Common myeloid progenitor, CD34-positive (primary cell): ENCODE measurements at regions not wholly inside any gene's neighbourhood (a gene's known extent, or its start where the extent isn't known, plus 50 kb on each side); places are given as distances from the start of the nearest gene placed in this dataset.

Experiments
- CTCF ChIA-PET: fragments of 350-600 bp; sonication (Branson Sonifier 250); formaldehyde crosslinking; loops from one replicate; lab custom pipeline; 2021; ENCODE audit warnings: antibody characterized with exemption; lab: Charles Lee
- POLR2A ChIA-PET: fragments of 350-600 bp; sonication (Branson Sonifier 250); formaldehyde crosslinking; loops from one replicate; lab custom pipeline; 2021; ENCODE audit warnings: antibody characterized with exemption; lab: Charles Lee
- DNase-seq, 3 donors: peaks; one replicate each; pipeline versions ENCODE4 v3.0.0 to v3.0.0-alpha.2; 2013
- H3K27ac ChIP-seq, 2 experiments: 1 replicate in 1 of 2; 2 replicates in 1 of 2; pipeline ENCODE4 v1.7.0; 2013; ENCODE audit warnings: inconsistent platforms in 2 of 2, low read length in 2 of 2, mild to moderate bottlenecking in 2 of 2, low read depth in 1 of 2, moderate library complexity in 1 of 2; ENCODE audit not compliant: severe bottlenecking in 2 of 2, insufficient read depth in 1 of 2, poor library complexity in 1 of 2
- H3K27me3 ChIP-seq, 5 experiments: replicated peaks in 2 of 5; 1 replicate in 3 of 5; 2 replicates in 2 of 5; pipeline versions ENCODE4 v1.6.1 to v1.7.0; 2013; ENCODE audit warnings: low read length in 4 of 5, mild to moderate bottlenecking in 2 of 5, moderate library complexity in 2 of 5, inconsistent platforms in 1 of 5; ENCODE audit not compliant: insufficient read depth in 5 of 5, control insufficient read depth in 4 of 5
- H3K36me3 ChIP-seq, 4 experiments: 1 replicate in 2 of 4; 2 replicates in 2 of 4; pipeline versions ENCODE4 v1.6.1 to v1.7.0; 2013; ENCODE audit warnings: low read length in 3 of 4, control low read depth in 1 of 4, mild to moderate bottlenecking in 1 of 4; ENCODE audit not compliant: control insufficient read depth in 4 of 4, insufficient read depth in 4 of 4
- H3K4me1 ChIP-seq, 4 experiments: 1 replicate in 3 of 4; 2 replicates in 1 of 4; pipeline versions ENCODE4 v1.6.1 to v1.7.1; 2013; ENCODE audit warnings: low read length in 3 of 4, mild to moderate bottlenecking in 3 of 4, control low read depth in 1 of 4, inconsistent platforms in 1 of 4, moderate library complexity in 1 of 4; ENCODE audit not compliant: control insufficient read depth in 4 of 4, insufficient read depth in 4 of 4; ENCODE audit errors: control extremely low read depth in 1 of 4
- H3K4me3 ChIP-seq, 7 experiments: 1 replicate in 4 of 7; 2 replicates in 3 of 7; pipeline versions ENCODE4 v1.5.1 to v1.7.0; 2013; ENCODE audit warnings: mild to moderate bottlenecking in 7 of 7, low read length in 6 of 7, moderate library complexity in 6 of 7, inconsistent platforms in 2 of 7, low read depth in 2 of 7, control low read depth in 1 of 7; ENCODE audit not compliant: insufficient read depth in 4 of 7, control insufficient read depth in 1 of 7; ENCODE audit errors: extremely low read depth in 1 of 7
- H3K9me3 ChIP-seq, 5 experiments: 1 replicate in 4 of 5; 2 replicates in 1 of 5; pipeline versions ENCODE4 v1.6.1 to v1.7.1; 2013; ENCODE audit warnings: low read length in 4 of 5, mild to moderate bottlenecking in 2 of 5, inconsistent platforms in 1 of 5, low read depth in 1 of 5, moderate library complexity in 1 of 5; ENCODE audit not compliant: control insufficient read depth in 4 of 5, insufficient read depth in 2 of 5; ENCODE audit errors: control extremely low read depth in 1 of 5
- WGBS: methylation state at CpG from one replicate; pipeline ENCODE4 v1.1.5; 2013; ENCODE audit not compliant: insufficient coverage; 5-methylcytosine and 5-hydroxymethylcytosine counted together

DNA sequence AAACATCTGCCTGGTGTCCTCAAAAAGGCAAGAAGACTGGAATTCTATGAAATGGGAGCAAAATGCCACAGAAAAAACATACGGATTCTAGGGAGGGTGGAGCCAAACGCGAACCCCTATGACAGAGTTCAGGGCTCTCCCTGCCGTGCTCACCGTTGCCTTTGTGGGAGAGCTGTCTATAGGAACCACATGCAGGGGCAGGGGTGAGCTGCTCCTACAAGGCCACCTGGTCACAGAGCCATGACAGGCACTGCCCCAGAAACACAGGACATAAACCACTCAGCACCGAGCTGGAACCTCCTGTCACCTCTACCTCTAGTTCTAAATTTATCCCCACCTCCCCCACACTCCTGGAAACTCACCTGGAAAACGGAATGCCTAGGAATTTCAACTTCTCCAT lies 155.1 kb upstream of the ZNF32 start:
- CTCF ChIA-PET: interaction anchor here (0.5 to 1.4 kb wide), 3 partner anchors 17 to 114 kb away, joined by 3 to 4 read pairs (median 3); no protein-coding TSS in a partner anchor
- peaks cover 0 to 19% (median 15%) of the 10 kb centered on the region in 4 experiments for H3K4me1 ChIP-seq
- no peaks in the 10 kb centered on the region for H3K9me3 ChIP-seq
- no peak for DNase-seq
- POLR2A ChIA-PET: no interaction called here
- no peak overlapping the region for H3K4me3 ChIP-seq
- no peak overlapping the region for H3K27ac ChIP-seq
- WGBS: 75% methylated on average over 7 of the region's 7 CpGs
- no peaks in the 10 kb centered on the region for H3K36me3 ChIP-seq
- H3K27me3 ChIP-seq: peaks cover 0 to 84% (median 44%) of the 10 kb centered on the region in 5 experiments

DNA sequence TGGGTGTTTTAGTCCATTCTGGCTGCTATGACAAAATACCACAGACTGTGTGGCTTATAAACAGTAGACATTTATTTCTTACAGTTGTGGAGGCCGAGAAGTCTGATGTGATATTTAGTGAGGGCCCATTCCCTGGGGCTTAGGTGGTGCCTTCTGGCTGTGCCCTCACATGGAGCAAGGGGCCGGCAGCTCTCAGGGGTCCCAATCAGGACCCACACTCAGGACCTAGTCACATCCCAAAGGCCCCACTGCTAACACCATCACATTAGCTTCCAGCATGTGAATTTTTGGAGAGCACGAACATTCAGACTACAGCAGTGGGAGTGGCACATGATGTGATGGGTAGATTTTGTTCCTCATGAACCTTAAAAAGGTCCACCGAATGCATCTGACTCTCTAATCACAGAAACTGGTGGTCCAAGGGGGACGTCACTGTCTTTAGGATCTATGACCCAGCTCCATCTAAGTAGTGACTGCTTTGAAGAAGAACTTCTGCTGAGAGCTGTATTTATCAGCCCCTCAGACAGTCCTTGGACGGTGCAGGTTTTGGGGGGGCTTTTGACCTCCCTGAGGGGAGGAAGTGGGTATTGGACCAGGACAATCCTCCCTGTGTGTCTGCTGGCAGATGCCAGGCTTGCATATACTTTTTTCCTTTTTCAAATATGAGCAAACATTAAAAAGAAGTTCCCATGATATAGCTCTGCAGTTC lies 154.5 kb upstream of the ZNF32 start:
- H3K27ac ChIP-seq: no peak overlapping the region
- no peaks in the 10 kb centered on the region for H3K9me3 ChIP-seq
- H3K4me3 ChIP-seq: no peak overlapping the region
- H3K36me3 ChIP-seq: no peaks in the 10 kb centered on the region
- WGBS: 100% methylated on average over 2 of the region's 6 CpGs
- no peak for DNase-seq
- POLR2A ChIA-PET: no interaction called here
- CTCF ChIA-PET: interaction anchor here (0.5 to 1.5 kb wide), 4 partner anchors 17 to 114 kb away, joined by 3 to 4 read pairs (median 4); no protein-coding TSS in a partner anchor
- H3K27me3 ChIP-seq: peaks cover 0 to 90% (median 44%) of the 10 kb centered on the region in 5 experiments
- peaks cover 0 to 14% (median 10%) of the 10 kb centered on the region in 4 experiments for H3K4me1 ChIP-seq

DNA sequence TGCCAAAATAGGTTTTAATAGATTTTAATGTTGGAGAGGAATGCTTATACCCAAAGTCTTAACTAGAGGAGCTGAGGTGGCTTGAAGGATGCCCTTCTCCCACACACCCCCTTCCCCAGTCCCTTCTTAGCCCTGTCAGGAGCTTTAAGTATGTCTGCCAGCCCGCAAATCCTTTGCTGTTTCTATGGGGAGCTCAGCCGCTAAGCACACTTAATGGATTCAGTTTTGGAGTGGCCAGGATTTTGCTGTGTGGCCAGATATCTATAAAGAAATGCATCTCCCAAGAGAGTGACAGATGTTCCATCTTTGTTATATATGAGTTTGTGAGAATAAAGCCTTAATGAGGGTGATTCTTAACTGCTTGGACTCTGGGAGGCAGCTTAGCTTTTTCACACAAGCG lies 152.9 kb upstream of the ZNF32 start:
- Histone ChIP-seq H3K27me3 (peaks cover 0 to 89% (median 48%) of the 10 kb centered on the region in 5 experiments), H3K9me3 (no peaks in the 10 kb centered on the region), H3K27ac (no peak overlapping the region), H3K36me3 (no peaks in the 10 kb centered on the region), H3K4me3 (no peak overlapping the region), H3K4me1 (no peaks in the 10 kb centered on the region)
- WGBS: 94% methylated on average over 2 of the region's 3 CpGs
- ChIA-PET POLR2A (no interaction called here), CTCF (interaction anchor here (1.5 kb wide), 1 partner anchor 18 kb away, joined by 3 read pairs; no protein-coding TSS in a partner anchor)
- no peak for DNase-seq

DNA sequence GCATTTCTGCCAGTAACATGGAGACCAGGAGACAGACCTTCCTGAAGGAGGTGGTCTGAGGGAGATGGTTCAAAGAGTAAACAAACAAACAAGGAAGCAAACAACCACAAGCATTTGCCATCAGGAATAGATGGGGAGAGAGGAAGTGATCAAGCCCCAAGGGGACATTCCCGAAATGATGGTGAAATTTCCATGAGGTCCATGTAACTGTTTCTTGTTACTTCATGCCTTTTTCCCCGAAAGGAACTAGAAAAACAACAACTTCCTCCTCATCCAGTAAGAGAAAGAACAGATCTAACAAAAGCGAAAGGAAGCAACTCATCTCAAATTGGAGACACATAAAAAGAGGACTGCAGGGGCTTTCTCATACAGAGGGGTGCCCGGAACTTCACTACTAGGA lies 152.5 kb upstream of the ZNF32 start:
- Histone ChIP-seq H3K27me3 (peaks cover 0 to 90% (median 46%) of the 10 kb centered on the region in 5 experiments), H3K4me1 (no peaks in the 10 kb centered on the region), H3K36me3 (no peaks in the 10 kb centered on the region), H3K4me3 (no peak overlapping the region), H3K27ac (no peak overlapping the region), H3K9me3 (no peaks in the 10 kb centered on the region)
- ChIA-PET CTCF (no interaction called here), POLR2A (no interaction called here)
- no peak for DNase-seq
- WGBS: 77% methylated on average over 2 of the region's 4 CpGs

DNA sequence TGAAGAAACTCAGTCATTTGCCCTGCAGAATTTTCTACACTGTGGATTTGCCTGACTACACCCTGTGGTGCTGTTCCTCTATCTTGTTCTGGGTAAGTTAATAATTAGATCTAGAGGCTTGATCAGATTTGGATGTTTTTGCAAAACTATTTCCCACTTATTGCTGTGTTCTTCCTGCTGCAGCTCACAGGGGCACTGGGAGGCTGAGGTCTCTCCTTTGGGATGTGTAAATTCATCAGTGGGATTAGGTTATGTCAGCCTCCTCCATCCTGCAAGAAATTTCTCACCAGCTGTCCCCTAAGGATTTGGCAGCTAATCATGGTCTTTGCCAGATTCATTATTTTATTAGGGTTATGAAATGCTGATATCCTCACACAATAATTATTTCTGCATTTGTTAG lies 148.1 kb upstream of the ZNF32 start:
- Histone ChIP-seq H3K27ac (no peak overlapping the region), H3K27me3 (peaks cover 0 to 70% (median 33%) of the 10 kb centered on the region in 5 experiments), H3K9me3 (no peaks in the 10 kb centered on the region), H3K4me3 (no peak overlapping the region), H3K4me1 (no peaks in the 10 kb centered on the region), H3K36me3 (no peaks in the 10 kb centered on the region)
- DNase-seq: no peak
- ChIA-PET CTCF (interaction anchor here (1.0 kb wide), 1 partner anchor 59 kb away, joined by 3 read pairs; no protein-coding TSS in a partner anchor), POLR2A (no interaction called here)

DNA sequence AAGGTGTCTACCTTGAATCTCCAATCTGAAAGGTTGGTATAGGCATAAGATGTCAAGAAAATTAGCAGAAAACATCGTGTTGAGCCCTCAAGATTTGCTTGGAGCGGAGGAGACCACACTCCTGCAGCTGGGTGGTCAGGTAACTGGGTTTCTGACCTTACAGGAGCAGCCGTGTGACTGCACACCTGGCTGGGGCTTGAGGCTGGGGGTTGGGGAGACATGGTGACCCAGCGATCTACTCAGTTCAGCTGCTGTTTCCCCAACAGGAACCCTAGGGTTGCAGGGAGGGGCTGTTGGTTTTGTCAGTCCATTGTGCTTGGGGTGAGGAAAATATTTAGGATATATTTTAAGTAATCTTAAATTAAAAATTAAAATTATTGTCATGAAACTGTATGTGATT lies 147.0 kb upstream of the ZNF32 start:
- Histone ChIP-seq H3K36me3 (no peaks in the 10 kb centered on the region), H3K27ac (no peak overlapping the region), H3K9me3 (no peaks in the 10 kb centered on the region), H3K4me1 (no peaks in the 10 kb centered on the region), H3K27me3 (peaks cover 0 to 62% (median 24%) of the 10 kb centered on the region in 5 experiments), H3K4me3 (no peak overlapping the region)
- WGBS: 96% methylated on average over 3 of the region's 4 CpGs
- CTCF ChIA-PET: interaction anchor here (1.2 kb wide), 1 partner anchor 9 kb away, joined by 4 read pairs; no protein-coding TSS in a partner anchor
- no peak for DNase-seq
- POLR2A ChIA-PET: no interaction called here

DNA sequence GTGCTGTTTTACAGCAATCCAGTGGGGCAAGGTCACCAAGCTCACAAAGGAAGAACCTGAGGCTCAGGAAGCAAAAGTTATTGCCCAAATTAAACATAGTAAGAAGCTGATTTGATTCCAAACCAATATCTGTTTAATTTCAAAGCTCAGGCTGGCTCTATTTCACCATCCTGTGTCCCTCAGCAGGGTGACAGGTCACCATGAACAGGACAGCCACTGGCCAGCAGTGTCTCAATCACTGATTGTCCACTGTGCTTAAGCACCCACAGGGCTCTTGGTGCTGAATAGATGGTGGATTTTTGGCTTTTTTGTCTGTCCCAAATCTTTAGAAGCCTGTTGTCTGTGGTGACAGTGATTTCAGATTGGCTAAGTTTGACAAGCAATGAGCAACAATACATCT lies 146.4 kb upstream of the ZNF32 start:
- H3K27ac ChIP-seq: no peak overlapping the region
- no peak for DNase-seq
- CTCF ChIA-PET: interaction anchor here (0.7 kb wide), 1 partner anchor 109 kb away, joined by 3 read pairs; no protein-coding TSS in a partner anchor
- H3K9me3 ChIP-seq: no peaks in the 10 kb centered on the region
- no peaks in the 10 kb centered on the region for H3K4me1 ChIP-seq
- peaks cover 0 to 60% (median 20%) of the 10 kb centered on the region in 5 experiments for H3K27me3 ChIP-seq
- H3K36me3 ChIP-seq: no peaks in the 10 kb centered on the region
- H3K4me3 ChIP-seq: no peak overlapping the region
- POLR2A ChIA-PET: no interaction called here
